AG09309 (cell line): ENCODE measurements at regions not wholly inside any gene's neighbourhood (a gene's known extent, or its start where the extent isn't known, plus 50 kb on each side); places are given as distances from the start of the nearest gene placed in this dataset.
"Not testable (repeated sequence)": the region's sequence is repeated elsewhere in the genome, so short reads cannot be mapped to it uniquely, and the experiment has no call there.

ENCODE experiments used
- DNase-seq: peaks from one replicate; pipeline ENCODE4 v3.0.0-alpha.2; 2010; ENCODE audit warnings: low read depth
- H3K4me3 ChIP-seq: 2 replicates; pipeline ENCODE4 v1.5.1; 2011; ENCODE audit warnings: mild to moderate bottlenecking, low read depth, low read length, moderate library complexity; ENCODE audit not compliant: control insufficient read depth
- CTCF ChIP-seq: IDR thresholded peaks from 2 replicates; pipeline ENCODE4 v1.5.1; 2011; ENCODE audit warnings: mild to moderate bottlenecking, low read depth, low read length, inconsistent platforms; ENCODE audit not compliant: insufficient read depth, control insufficient read depth; ENCODE audit errors: missing control alignments

- no peak for DNase-seq
- H3K4me3 ChIP-seq, result no peak overlapping the region
- no peak for TF ChIP-seq CTCF
Observed at GRCh38 chr10:14421941-14422340, 91.2 kb upstream of the FRMD4A start.

- not testable (repeated sequence) for DNase-seq, H3K4me3 ChIP-seq
Observed at GRCh38 chr10:14417336-14417735, 86.6 kb upstream of the FRMD4A start.

- TF ChIP-seq CTCF, result no peak
- no peak overlapping the region for H3K4me3 ChIP-seq
- DNase-seq, result no peak
Observed at GRCh38 chr10:14416308-14416700, 85.6 kb upstream of the FRMD4A start.

GRCh38 chr10:14415676-14416307, 85.1 kb upstream of the FRMD4A start:
- TF ChIP-seq CTCF, result no peak
- DNase-seq, result no peak
- no peak overlapping the region for H3K4me3 ChIP-seq

- H3K4me3 ChIP-seq, result no peak overlapping the region
- TF ChIP-seq CTCF, result no peak
- no peak for DNase-seq
Observed at GRCh38 chr10:14414901-14415300, 84.2 kb upstream of the FRMD4A start.

GRCh38 chr10:14413523-14413922, 82.8 kb upstream of the FRMD4A start:
- no peak for DNase-seq
- no peak for TF ChIP-seq CTCF

GRCh38 chr10:14412624-14413023, 81.9 kb upstream of the FRMD4A start:
- no peak overlapping the region for H3K4me3 ChIP-seq
- TF ChIP-seq CTCF, result no peak
- DNase-seq, result no peak

More at GRCh38 chr10:14413523-14413922, 82.8 kb upstream of the FRMD4A start:
- H3K4me3 ChIP-seq, result no peak overlapping the region
